IMR-90 (cell line): ENCODE measurements at regions not wholly inside any gene's neighbourhood (a gene's known extent, or its start where the extent isn't known, plus 50 kb on each side); places are given as distances from the start of the nearest gene placed in this dataset.

Source experiments
- ATAC-seq: fragments of 200-7000 bp; cut with Tn5 transposase; 2 replicates; pipeline ENCODE4 v1.9.1; 2020; ENCODE audit warnings: low read depth, mild to moderate bottlenecking, moderate library complexity
- BruUV-seq: library from RNA; stranded (reverse); fragments of 400-500 nt; replicated peaks from 2 replicates; lab custom pipeline; 2021; lab: Mats Ljungman, UMichigan
- CTCF ChIA-PET: fragments of 300-600 bp; formaldehyde crosslinking; extraction: SDS; loops from one replicate; lab custom pipeline; 2021; ENCODE audit warnings: antibody characterized with exemption; lab: Yijun Ruan, JAX
- POLR2A ChIA-PET: fragments of 300-600 bp; sonication (Branson Sonifier 250); formaldehyde crosslinking; loops from one replicate; lab custom pipeline; 2022; ENCODE audit warnings: antibody characterized with exemption; ENCODE audit not compliant: unreplicated experiment; lab: Charles Lee
- DNase-seq: peaks from one replicate; pipeline ENCODE4 v3.0.0; 2013
- H2AFZ ChIP-seq: replicated peaks from 2 replicates; pipeline ENCODE3; 2013; ENCODE audit warnings: low read length, mild to moderate bottlenecking; ENCODE audit not compliant: poor library complexity
- H2AK5ac ChIP-seq: 2 replicates; pipeline ENCODE4 v1.6.1; 2013; ENCODE audit warnings: low read depth, low read length, inconsistent platforms
- H2AK9ac ChIP-seq: replicated peaks from 2 replicates; pipeline ENCODE3; 2013; ENCODE audit warnings: mild to moderate bottlenecking, low read depth, low read length, moderate library complexity; ENCODE audit not compliant: poor library complexity
- H2BK120ac ChIP-seq: 2 replicates; pipeline ENCODE4 v1.6.1; 2013; ENCODE audit warnings: low read depth, low read length, inconsistent platforms
- H2BK15ac ChIP-seq: 3 replicates; pipeline ENCODE4 v1.6.1; 2013; ENCODE audit warnings: low read depth, low read length, inconsistent platforms
- H2BK20ac ChIP-seq: 2 replicates; pipeline ENCODE4 v1.6.1; 2013; ENCODE audit warnings: low read depth, mild to moderate bottlenecking, inconsistent platforms, low read length, moderate library complexity
- H2BK5ac ChIP-seq: 2 replicates; pipeline ENCODE4 v1.6.1; 2013; ENCODE audit warnings: mild to moderate bottlenecking, low read depth, low read length, inconsistent platforms; ENCODE audit not compliant: poor library complexity, severe bottlenecking
- H3K14ac ChIP-seq: replicated peaks from 2 replicates; pipeline ENCODE4 v1.6.1; 2013; ENCODE audit warnings: low read depth, low read length, inconsistent platforms
- H3K18ac ChIP-seq: 2 replicates; pipeline ENCODE4 v1.6.1; 2013; ENCODE audit warnings: low read depth, low read length, control low read depth
- H3K23ac ChIP-seq: 2 replicates; pipeline ENCODE4 v1.6.1; 2013; ENCODE audit warnings: low read depth, low read length, inconsistent platforms
- H3K27ac ChIP-seq: 2 replicates; pipeline ENCODE4 v1.5.1; 2013; ENCODE audit warnings: mild to moderate bottlenecking, control low read depth, low read length; ENCODE audit not compliant: insufficient read depth
- H3K27me3 ChIP-seq: 2 replicates; pipeline ENCODE4 v1.6.1; 2013; ENCODE audit warnings: low read length; ENCODE audit not compliant: control insufficient read depth, insufficient read depth
- H3K36me3 ChIP-seq: 2 replicates; pipeline ENCODE4 v1.6.1; 2013; ENCODE audit warnings: low read length, mixed read lengths; ENCODE audit not compliant: control insufficient read depth, insufficient read depth
- H3K4ac ChIP-seq: 2 replicates; pipeline ENCODE4 v1.6.1; 2013; ENCODE audit warnings: low read depth, low read length, inconsistent platforms
- H3K4me1 ChIP-seq: 2 replicates; pipeline ENCODE4 v1.6.1; 2013; ENCODE audit warnings: low read length, mixed read lengths; ENCODE audit not compliant: control insufficient read depth, insufficient read depth
- H3K4me2 ChIP-seq: 2 replicates; pipeline ENCODE4 v1.6.1; 2013; ENCODE audit warnings: low read depth, mild to moderate bottlenecking, control low read depth, low read length, moderate library complexity
- H3K4me3 ChIP-seq: 2 replicates; pipeline ENCODE4 v1.5.1; 2013; ENCODE audit warnings: low read depth, mild to moderate bottlenecking, control low read depth, low read length, moderate library complexity; ENCODE audit not compliant: insufficient read depth
- H3K56ac ChIP-seq: 2 replicates; pipeline ENCODE4 v1.6.1; 2013; ENCODE audit warnings: low read length, inconsistent platforms; ENCODE audit not compliant: insufficient read depth; ENCODE audit errors: extremely low read depth
- H3K79me1 ChIP-seq, 2 experiments: 2 replicates each; pipeline ENCODE4 v1.6.1; 2013; ENCODE audit warnings: low read length in 2 of 2, inconsistent platforms in 1 of 2, low read depth in 1 of 2
- H3K9ac ChIP-seq: 2 replicates; pipeline ENCODE4 v1.6.1; 2013; ENCODE audit warnings: low read depth, low read length, control low read depth
- H3K9me1 ChIP-seq: 2 replicates; pipeline ENCODE4 v1.6.1; 2013; ENCODE audit warnings: low read length, inconsistent platforms; ENCODE audit not compliant: insufficient read depth
- H3K9me3 ChIP-seq: 2 replicates; pipeline ENCODE4 v1.6.1; 2013; ENCODE audit warnings: low read length; ENCODE audit not compliant: control insufficient read depth, insufficient read depth
- H4K20me1 ChIP-seq: 2 replicates; pipeline ENCODE4 v1.6.1; 2013; ENCODE audit warnings: low read length, inconsistent platforms; ENCODE audit not compliant: insufficient read depth
- H4K5ac ChIP-seq: 2 replicates; pipeline ENCODE4 v1.6.1; 2013; ENCODE audit warnings: mild to moderate bottlenecking, low read depth, low read length, control low read depth
- H4K8ac ChIP-seq, 2 experiments: 2 replicates each; pipeline ENCODE4 v1.6.1; 2013; ENCODE audit warnings: low read depth in 2 of 2, low read length in 2 of 2, control low read depth in 1 of 2, inconsistent platforms in 1 of 2
- H4K91ac ChIP-seq: 2 replicates; pipeline ENCODE4 v1.6.1; 2013; ENCODE audit warnings: low read depth, low read length, inconsistent platforms; ENCODE audit not compliant: insufficient read depth
- POLR2A ChIP-seq: IDR thresholded peaks from 2 replicates; pipeline ENCODE4 v1.6.1; 2012; ENCODE audit warnings: mild to moderate bottlenecking, low read depth, low read length
- WGBS, 2 experiments: methylation state at CpG; one replicate each; pipeline versions ENCODE4 v1.1.5 to v1.1.7; 2013; ENCODE audit warnings: missing lambda C conversion rate in 2 of 2; ENCODE audit not compliant: insufficient read length in 1 of 2; ENCODE audit errors: extremely low coverage in 2 of 2; 5-methylcytosine and 5-hydroxymethylcytosine counted together
- dilution Hi-C: fragments of 300-500 bp; cut with HindIII; formaldehyde crosslinking; loops from one replicate; pipeline ENCODE4 v1.14.3; 2018; ENCODE audit warnings: low sequenced_read_pairs; ENCODE audit not compliant: unreplicated experiment
- in situ Hi-C: fragments of 300-500 bp; cut with MboI; formaldehyde crosslinking; loops from 3 replicates; pipeline ENCODE4 v1.14.3; 2019; ENCODE audit warnings: low sequenced_read_pairs, inconsistent platforms, mixed read lengths
- intact Hi-C: fragments of 100-400 bp; cut with micrococcal nuclease; formaldehyde crosslinking; loops from 2 replicates; pipeline ENCODE4 v1.10.0; 2022
- TF ChIP-seq, protein P1 (sequence below): fragments of 150-350 bp; IDR thresholded peaks from 2 replicates; pipeline ENCODE4 v1.6.1; 2016; ENCODE audit warnings: low read depth, mild to moderate bottlenecking, low read length, moderate library complexity, borderline replicate concordance

GRCh38 chr13:109892101-109892500 lies 105.7 kb upstream of the IRS2 start:
- Histone ChIP-seq H2BK120ac (no peak overlapping the region), H3K4ac (no peak overlapping the region), H3K18ac (no peak overlapping the region), H3K23ac (no peak overlapping the region), H3K56ac (no peak overlapping the region), H3K14ac (no peak overlapping the region), H2BK5ac (no peak overlapping the region), H3K4me1 (no peaks in the 10 kb centered on the region), H2AK5ac (no peak overlapping the region), H3K27me3 (no peaks in the 10 kb centered on the region; the same call in 1 of the 2 replicates), H4K20me1 (no peaks in the 10 kb centered on the region), H3K79me1 (no peaks in the 10 kb centered on the region), H3K9me3 (no peaks in the 10 kb centered on the region), H3K9ac (no peak overlapping the region), H3K4me3 (no peak overlapping the region), H4K8ac (no peak overlapping the region), H4K91ac (no peak overlapping the region), H3K9me1 (no peaks in the 10 kb centered on the region), H2AFZ (no peak overlapping the region), H3K27ac (no peak overlapping the region), H2AK9ac (no peak overlapping the region), H2BK15ac (no peak overlapping the region), H3K36me3 (no peaks in the 10 kb centered on the region), H2BK20ac (no peak overlapping the region), H3K4me2 (no peak overlapping the region), H4K5ac (no peak overlapping the region)
- dilution Hi-C loops (no loop called here), intact Hi-C loops (loop anchor here (10.0 kb wide), 1 partner anchor 193 kb away; no protein-coding TSS in a partner anchor), in situ Hi-C loops (no loop called here)
- POLR2A ChIA-PET, result no interaction called here
- no peak for DNase-seq
- CTCF ChIA-PET, result no interaction called here
- ATAC-seq, result no peak
- no peak for TF ChIP-seq POLR2A
- TF ChIP-seq, protein P1, sequence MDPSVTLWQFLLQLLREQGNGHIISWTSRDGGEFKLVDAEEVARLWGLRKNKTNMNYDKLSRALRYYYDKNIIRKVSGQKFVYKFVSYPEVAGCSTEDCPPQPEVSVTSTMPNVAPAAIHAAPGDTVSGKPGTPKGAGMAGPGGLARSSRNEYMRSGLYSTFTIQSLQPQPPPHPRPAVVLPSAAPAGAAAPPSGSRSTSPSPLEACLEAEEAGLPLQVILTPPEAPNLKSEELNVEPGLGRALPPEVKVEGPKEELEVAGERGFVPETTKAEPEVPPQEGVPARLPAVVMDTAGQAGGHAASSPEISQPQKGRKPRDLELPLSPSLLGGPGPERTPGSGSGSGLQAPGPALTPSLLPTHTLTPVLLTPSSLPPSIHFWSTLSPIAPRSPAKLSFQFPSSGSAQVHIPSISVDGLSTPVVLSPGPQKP, result no peak
- BruUV-seq, result no TSS peak
- WGBS, 2 experiments, result 100% methylated on average over 2 of the region's 2 CpGs; no CpG with 5 or more reads in 1 of the 2 experiments
